ENCODE measurements at regions not wholly inside any gene's neighbourhood (a gene's known extent, or its start where the extent isn't known, plus 50 kb on each side); places are given as distances from the start of the nearest gene placed in this dataset.

DNA sequence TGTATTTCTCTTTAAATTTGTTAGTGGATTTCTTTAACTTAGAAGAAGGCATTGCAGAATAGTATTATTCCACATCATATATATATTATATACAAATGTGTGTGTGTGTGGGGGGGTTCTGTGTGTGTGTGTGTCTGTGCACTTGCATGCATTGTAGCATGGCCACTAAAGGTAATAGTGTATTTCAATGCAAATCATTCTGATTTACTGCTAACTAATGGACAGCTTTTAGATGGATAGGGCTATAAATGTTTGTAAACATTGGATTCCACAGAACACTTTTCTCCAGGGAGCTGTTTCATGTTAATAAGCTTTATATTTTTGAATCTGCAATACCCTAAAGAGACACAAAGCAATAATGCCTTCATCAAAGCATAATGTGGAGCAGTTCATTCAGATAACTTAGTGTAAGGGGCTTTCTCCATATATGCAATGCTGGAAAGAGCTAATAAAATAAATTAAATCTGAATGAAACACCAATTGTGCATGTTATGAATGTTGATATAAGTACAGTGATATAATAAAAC lies 496.7 kb upstream of the CDH9 start:
- H3K4me2 ChIP-seq (ENCODE audit: insufficient read depth, low read length), result no peak overlapping the region
- H3K4me1 ChIP-seq (ENCODE audit: control insufficient read depth, extremely low read depth, insufficient read depth, low read length), result no peaks in the 10 kb centered on the region
- no TSS peak for BruUV-seq (replicated peaks)
- no peaks in the 10 kb centered on the region for H3K79me2 ChIP-seq (ENCODE audit: control insufficient read depth, insufficient read depth, low read length)
- no peaks in the 10 kb centered on the region for H3K9me1 ChIP-seq (replicated peaks; ENCODE audit: control insufficient read depth, extremely low read depth, insufficient read depth, low read length)
- H3K27me3 ChIP-seq (ENCODE audit: control insufficient read depth in 2 of 2, insufficient read depth in 2 of 2, low read length in 2 of 2), result no peaks in the 10 kb centered on the region
- no peak for FAIRE-seq
- intact Hi-C loops (cut with micrococcal nuclease) (no loop called here), dilution Hi-C loops (cut with MboI; ENCODE audit: extremely low pct_ligation_motif_present, low sequenced_read_pairs) (no loop called here)
- H3K4me3 ChIP-seq (replicated peaks in 1 of 3; ENCODE audit: insufficient read depth in 1 of 3, low read depth in 1 of 3, low read length in 3 of 3), result no peak overlapping the region
- H3K27ac ChIP-seq (ENCODE audit: insufficient read depth, low read depth, low read length), result no peak overlapping the region
- H4K20me1 ChIP-seq (replicated peaks; ENCODE audit: control insufficient read depth, extremely low read depth, insufficient read depth, low read length), result no peaks in the 10 kb centered on the region
- TF ChIP-seq, protein P1, sequence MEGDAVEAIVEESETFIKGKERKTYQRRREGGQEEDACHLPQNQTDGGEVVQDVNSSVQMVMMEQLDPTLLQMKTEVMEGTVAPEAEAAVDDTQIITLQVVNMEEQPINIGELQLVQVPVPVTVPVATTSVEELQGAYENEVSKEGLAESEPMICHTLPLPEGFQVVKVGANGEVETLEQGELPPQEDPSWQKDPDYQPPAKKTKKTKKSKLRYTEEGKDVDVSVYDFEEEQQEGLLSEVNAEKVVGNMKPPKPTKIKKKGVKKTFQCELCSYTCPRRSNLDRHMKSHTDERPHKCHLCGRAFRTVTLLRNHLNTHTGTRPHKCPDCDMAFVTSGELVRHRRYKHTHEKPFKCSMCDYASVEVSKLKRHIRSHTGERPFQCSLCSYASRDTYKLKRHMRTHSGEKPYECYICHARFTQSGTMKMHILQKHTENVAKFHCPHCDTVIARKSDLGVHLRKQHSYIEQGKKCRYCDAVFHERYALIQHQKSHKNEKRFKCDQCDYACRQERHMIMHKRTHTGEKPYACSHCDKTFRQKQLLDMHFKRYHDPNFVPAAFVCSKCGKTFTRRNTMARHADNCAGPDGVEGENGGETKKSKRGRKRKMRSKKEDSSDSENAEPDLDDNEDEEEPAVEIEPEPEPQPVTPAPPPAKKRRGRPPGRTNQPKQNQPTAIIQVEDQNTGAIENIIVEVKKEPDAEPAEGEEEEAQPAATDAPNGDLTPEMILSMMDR (IDR thresholded peaks at IDR 0.05; ENCODE audit: extremely low read depth in 1 of 2, insufficient read depth in 1 of 2, low read depth in 1 of 2, low read length in 2 of 2), result no peak
- TF ChIP-seq POLR2A (IDR thresholded peaks at IDR 0.05; ENCODE audit: low read depth, low read length) (no peak), JUN (IDR thresholded peaks at IDR 0.05; ENCODE audit: borderline replicate concordance, insufficient read depth, insufficient read length, low read depth) (no peak), GATA2 (IDR thresholded peaks at IDR 0.05; ENCODE audit: insufficient read depth, insufficient read length, low read depth, low read length) (no peak), POLR2AphosphoS5 (IDR thresholded peaks at IDR 0.05; ENCODE audit: insufficient read depth, low read depth, low read length) (no peak), MYC (IDR thresholded peaks at IDR 0.05; ENCODE audit: low read depth, low read length) (no peak), FOS (IDR thresholded peaks at IDR 0.05; ENCODE audit: borderline replicate concordance, insufficient read depth, low read length) (no peak), EZH2 (IDR thresholded peaks at IDR 0.05; ENCODE audit: borderline replicate concordance, low read depth, low read length, severe bottlenecking) (no peak)
- TF ChIP-seq, protein P2, sequence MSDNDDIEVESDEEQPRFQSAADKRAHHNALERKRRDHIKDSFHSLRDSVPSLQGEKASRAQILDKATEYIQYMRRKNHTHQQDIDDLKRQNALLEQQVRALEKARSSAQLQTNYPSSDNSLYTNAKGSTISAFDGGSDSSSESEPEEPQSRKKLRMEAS (IDR thresholded peaks at IDR 0.05; ENCODE audit: insufficient read depth, insufficient read length), result no peak
- ChIA-PET CTCF (no interaction called here), POLR2A (no interaction called here)
- H3K36me3 ChIP-seq (ENCODE audit: control insufficient read depth in 2 of 2, extremely low read depth in 1 of 2, insufficient read depth in 2 of 2, low read length in 2 of 2), result no peaks in the 10 kb centered on the region
- DNase-seq (ENCODE audit: low read depth, low spot score), result no peak
- no peaks in the 10 kb centered on the region for H3K9me3 ChIP-seq (replicated peaks; ENCODE audit: control insufficient read depth, insufficient read depth, low read length)
- no peak overlapping the region for H2AFZ ChIP-seq (ENCODE audit: low read depth, low read length)
- no peak overlapping the region for H3K9ac ChIP-seq (replicated peaks; ENCODE audit: extremely low read depth, insufficient read depth, low read length)

Measured in endothelial cell of umbilical vein (primary cell).